Fibroblast of lung (primary cell): ENCODE measurements at regions not wholly inside any gene's neighbourhood (a gene's known extent, or its start where the extent isn't known, plus 50 kb on each side); places are given as distances from the start of the nearest gene placed in this dataset.
"Not testable (repeated sequence)": the region's sequence is repeated elsewhere in the genome, so short reads cannot be mapped to it uniquely, and the experiment has no call there.

ENCODE experiments used
- CTCF ChIP-seq, 2 donors: IDR thresholded peaks in 1 of 2; conservative IDR thresholded peaks in 1 of 2; 1 replicate in 1 of 2; 2 replicates in 1 of 2; pipeline ENCODE4 v1.5.1; 2011 to 2012; ENCODE audit warnings: low read length in 2 of 2, control low read depth in 1 of 2, inconsistent platforms in 1 of 2, low read depth in 1 of 2, mild to moderate bottlenecking in 1 of 2
- EZH2 ChIP-seq: IDR thresholded peaks from 2 replicates; pipeline ENCODE4 v1.5.1; 2012; ENCODE audit warnings: low read length, control low read depth, mild to moderate bottlenecking; ENCODE audit errors: missing control alignments

DNA sequence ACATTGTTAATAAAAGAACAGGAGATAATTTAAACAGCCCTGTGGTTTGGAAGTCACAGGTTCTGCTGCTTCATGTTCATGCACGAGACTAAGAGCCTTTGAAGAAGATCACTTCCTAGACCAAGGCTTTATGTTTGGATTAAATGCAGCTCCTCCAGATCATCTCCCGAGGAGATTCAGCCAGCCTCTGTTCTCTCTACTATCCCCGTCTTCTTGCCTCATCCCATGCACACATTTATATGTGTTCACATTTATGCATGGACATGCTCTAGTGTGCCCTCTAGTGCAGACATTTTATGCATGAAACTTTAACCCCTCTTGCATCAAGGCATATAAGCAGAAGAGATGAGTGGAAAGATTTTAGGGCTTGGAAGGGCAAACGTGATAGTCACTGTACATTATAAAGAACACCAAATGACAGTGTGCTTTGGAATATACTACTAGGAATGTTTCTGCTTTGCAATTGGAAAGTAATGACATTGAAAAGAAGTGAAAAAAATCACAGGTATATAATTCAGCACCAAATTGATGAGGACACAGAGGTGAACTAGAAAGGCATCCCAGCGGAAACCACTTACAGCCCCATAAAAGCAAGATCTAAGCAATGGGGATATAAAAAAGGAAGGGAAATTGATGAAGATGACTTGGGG lies 271.5 kb upstream of the PLGLB2 start:
- TF ChIP-seq CTCF (conservative IDR thresholded peaks at IDR 0.05 in 1 of 2, IDR thresholded peaks at IDR 0.05 in 1 of 2; ENCODE audit: low read depth in 1 of 2, low read length in 2 of 2); EZH2: not testable (repeated sequence)
